NB4 (cell line): ENCODE measurements at regions not wholly inside any gene's neighbourhood (a gene's known extent, or its start where the extent isn't known, plus 50 kb on each side); places are given as distances from the start of the nearest gene placed in this dataset.

Experiments
- POLR2A ChIP-seq: IDR thresholded peaks from 2 replicates; pipeline ENCODE4 v1.6.1; 2011; ENCODE audit warnings: mild to moderate bottlenecking; ENCODE audit not compliant: insufficient read length; ENCODE audit errors: extremely low read depth
- TF ChIP-seq, protein P1 (sequence below): IDR thresholded peaks from one replicate; pipeline ENCODE4 v1.5.1; 2012; ENCODE audit warnings: low read depth, low read length

- TF ChIP-seq, protein P1, sequence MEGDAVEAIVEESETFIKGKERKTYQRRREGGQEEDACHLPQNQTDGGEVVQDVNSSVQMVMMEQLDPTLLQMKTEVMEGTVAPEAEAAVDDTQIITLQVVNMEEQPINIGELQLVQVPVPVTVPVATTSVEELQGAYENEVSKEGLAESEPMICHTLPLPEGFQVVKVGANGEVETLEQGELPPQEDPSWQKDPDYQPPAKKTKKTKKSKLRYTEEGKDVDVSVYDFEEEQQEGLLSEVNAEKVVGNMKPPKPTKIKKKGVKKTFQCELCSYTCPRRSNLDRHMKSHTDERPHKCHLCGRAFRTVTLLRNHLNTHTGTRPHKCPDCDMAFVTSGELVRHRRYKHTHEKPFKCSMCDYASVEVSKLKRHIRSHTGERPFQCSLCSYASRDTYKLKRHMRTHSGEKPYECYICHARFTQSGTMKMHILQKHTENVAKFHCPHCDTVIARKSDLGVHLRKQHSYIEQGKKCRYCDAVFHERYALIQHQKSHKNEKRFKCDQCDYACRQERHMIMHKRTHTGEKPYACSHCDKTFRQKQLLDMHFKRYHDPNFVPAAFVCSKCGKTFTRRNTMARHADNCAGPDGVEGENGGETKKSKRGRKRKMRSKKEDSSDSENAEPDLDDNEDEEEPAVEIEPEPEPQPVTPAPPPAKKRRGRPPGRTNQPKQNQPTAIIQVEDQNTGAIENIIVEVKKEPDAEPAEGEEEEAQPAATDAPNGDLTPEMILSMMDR = no peak
- TF ChIP-seq POLR2A = no peak
These were observed 87.5 kb upstream of the MME start for GRCh38 chr3:154992655-154993054.
